H1 (cell line): ENCODE measurements at regions not wholly inside any gene's neighbourhood (a gene's known extent, or its start where the extent isn't known, plus 50 kb on each side); places are given as distances from the start of the nearest gene placed in this dataset.

Experiments used
- CTCF ChIP-seq, 3 experiments: IDR thresholded peaks; 1 replicate in 2 of 3; 2 replicates in 1 of 3; pipeline versions ENCODE4 v1.5.1 to v1.6.1; 2011; ENCODE audit warnings: low read length in 3 of 3, mild to moderate bottlenecking in 3 of 3, inconsistent platforms in 2 of 3, low read depth in 1 of 3, moderate library complexity in 1 of 3; ENCODE audit not compliant: insufficient read depth in 1 of 3; ENCODE audit errors: control extremely low read depth in 1 of 3

GRCh38 chr5:164497311-164498064, 992.1 kb downstream of the MAT2B start (continued):
- TF ChIP-seq CTCF (IDR thresholded peaks at IDR 0.05; ENCODE audit: control extremely low read depth in 1 of 3, insufficient read depth in 1 of 3, low read depth in 1 of 3, low read length in 3 of 3): no peak
